Endothelial cell (in vitro differentiated cells): ENCODE measurements at regions not wholly inside any gene's neighbourhood (a gene's known extent, or its start where the extent isn't known, plus 50 kb on each side); places are given as distances from the start of the nearest gene placed in this dataset.
A peak's percentile ranks its signal among the peaks of the same experiment; 100 is the strongest.

ENCODE experiments used
- DNase-seq: peaks from one replicate; pipeline ENCODE4 v3.0.0; 2021; ENCODE audit warnings: low spot score
- H3K27ac Mint-ChIP-seq: one replicate; pipeline ENCODE4 v1.8.0; 2021; ENCODE audit warnings: mixed read lengths, inconsistent platforms; ENCODE audit not compliant: unreplicated experiment
- H3K27me3 Mint-ChIP-seq: one replicate; pipeline ENCODE4 v1.8.0; 2021; ENCODE audit warnings: mild to moderate bottlenecking, moderate library complexity, mixed read lengths, inconsistent platforms; ENCODE audit not compliant: unreplicated experiment
- H3K36me3 Mint-ChIP-seq: one replicate; pipeline ENCODE4 v1.8.0; 2021; ENCODE audit warnings: mild to moderate bottlenecking, low read depth, mixed read lengths, inconsistent platforms; ENCODE audit not compliant: unreplicated experiment
- H3K4me1 Mint-ChIP-seq: one replicate; pipeline ENCODE4 v1.8.0; 2021; ENCODE audit warnings: mild to moderate bottlenecking, mixed read lengths, inconsistent platforms; ENCODE audit not compliant: unreplicated experiment
- H3K4me3 Mint-ChIP-seq: one replicate; pipeline ENCODE4 v1.8.0; 2021; ENCODE audit warnings: mild to moderate bottlenecking, mixed read lengths, inconsistent platforms; ENCODE audit not compliant: unreplicated experiment
- H3K9me3 Mint-ChIP-seq: one replicate; pipeline ENCODE4 v1.8.0; 2021; ENCODE audit warnings: mixed read lengths, inconsistent platforms; ENCODE audit not compliant: unreplicated experiment
- CTCF ChIP-seq: fragments of 200-600 bp; sonication (generic); IDR thresholded peaks from one replicate; pipeline ENCODE4 v1.5.0; 2021; ENCODE audit warnings: antibody characterized with exemption; ENCODE audit not compliant: unreplicated experiment

GRCh38 chr12:39047539-39048262 lies 142.3 kb upstream of the CPNE8 start:
- no peaks in the 10 kb centered on the region for H3K36me3 Mint-ChIP-seq
- peaks cover 23% of the 10 kb centered on the region for H3K4me1 Mint-ChIP-seq
- no peak for DNase-seq
- H3K27ac Mint-ChIP-seq: no peak overlapping the region
- H3K9me3 Mint-ChIP-seq: no peaks in the 10 kb centered on the region
- no peak for TF ChIP-seq CTCF
- no peak overlapping the region for H3K4me3 Mint-ChIP-seq
- no peaks in the 10 kb centered on the region for H3K27me3 Mint-ChIP-seq

- no peaks in the 10 kb centered on the region for H3K36me3 Mint-ChIP-seq
These were observed 139.4 kb upstream of the CPNE8 start for GRCh38 chr12:39044754-39045153.

GRCh38 chr12:39043424-39043822 lies 138.0 kb upstream of the CPNE8 start:
- DNase-seq: no peak
- no peak for TF ChIP-seq CTCF
- Mint-ChIP-seq H3K9me3 (no peaks in the 10 kb centered on the region), H3K27me3 (no peaks in the 10 kb centered on the region), H3K36me3 (no peaks in the 10 kb centered on the region), H3K27ac (peak overlapping the region; percentile 71), H3K4me3 (no peak overlapping the region), H3K4me1 (peaks cover 26% of the 10 kb centered on the region)

More at GRCh38 chr12:39044754-39045153, 139.4 kb upstream of the CPNE8 start:
- H3K4me1 Mint-ChIP-seq: peaks cover 23% of the 10 kb centered on the region
- H3K27ac Mint-ChIP-seq: no peak overlapping the region
- H3K9me3 Mint-ChIP-seq: no peaks in the 10 kb centered on the region
- no peak overlapping the region for H3K4me3 Mint-ChIP-seq
- H3K27me3 Mint-ChIP-seq: no peaks in the 10 kb centered on the region
- DNase-seq: no peak
- no peak for TF ChIP-seq CTCF

GRCh38 chr12:39040275-39040674 lies 134.9 kb upstream of the CPNE8 start:
- Mint-ChIP-seq H3K27ac (no peak overlapping the region), H3K9me3 (no peaks in the 10 kb centered on the region)

More at GRCh38 chr12:39040275-39040674, 134.9 kb upstream of the CPNE8 start:
- Mint-ChIP-seq H3K4me1 (peaks cover 26% of the 10 kb centered on the region), H3K36me3 (no peaks in the 10 kb centered on the region), H3K27me3 (no peaks in the 10 kb centered on the region), H3K4me3 (no peak overlapping the region)
- no peak for DNase-seq
- TF ChIP-seq CTCF: no peak
